Stimulated activated CD8-positive, alpha-beta memory T cell treated with anti-CD3 and anti-CD28 coated beads, Interleukin-2, amount 100 ng/mL, for 48 hours (primary cell): ENCODE measurements at regions not wholly inside any gene's neighbourhood (a gene's known extent, or its start where the extent isn't known, plus 50 kb on each side); places are given as distances from the start of the nearest gene placed in this dataset.

Experiments
- DNase-seq, 2 donors: peaks; one replicate each; pipeline ENCODE4 v3.0.0-alpha.2; 2020; ENCODE audit warnings: low read depth in 2 of 2

DNA sequence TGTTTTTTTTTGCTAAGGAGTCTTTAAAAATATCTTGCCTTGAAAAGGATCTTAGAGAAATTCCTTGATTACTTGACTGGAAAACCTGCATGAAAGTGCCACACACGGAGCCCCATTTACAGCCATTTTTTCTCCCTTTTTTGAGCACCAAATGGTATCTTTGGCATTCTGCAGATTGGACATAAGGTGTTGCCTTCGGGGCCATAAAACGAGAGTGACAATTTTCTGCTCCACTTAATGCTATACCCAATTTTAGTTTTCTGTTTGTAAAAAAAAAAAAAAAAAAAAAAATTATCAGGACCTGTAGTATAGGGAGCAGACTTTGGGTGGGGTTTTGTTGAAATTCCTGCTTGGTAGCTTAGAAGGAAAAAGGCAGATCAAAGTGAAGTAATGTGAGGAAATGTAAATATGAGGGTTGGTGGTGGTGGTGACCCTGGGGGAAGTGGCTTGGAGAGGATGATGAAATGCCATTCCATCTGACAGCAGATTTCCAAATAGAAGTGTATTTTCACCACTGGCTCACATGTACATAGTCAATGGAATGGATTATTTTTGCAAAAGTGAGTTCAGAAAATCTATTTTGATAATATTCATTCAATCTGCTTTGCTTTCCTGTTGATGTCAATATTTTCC, 212.1 kb upstream of the SOX4 start:
- no peak for DNase-seq

- DNase-seq: no peak
Observed at GRCh38 chr6:21382821-21383449, 210.6 kb upstream of the SOX4 start.

DNA sequence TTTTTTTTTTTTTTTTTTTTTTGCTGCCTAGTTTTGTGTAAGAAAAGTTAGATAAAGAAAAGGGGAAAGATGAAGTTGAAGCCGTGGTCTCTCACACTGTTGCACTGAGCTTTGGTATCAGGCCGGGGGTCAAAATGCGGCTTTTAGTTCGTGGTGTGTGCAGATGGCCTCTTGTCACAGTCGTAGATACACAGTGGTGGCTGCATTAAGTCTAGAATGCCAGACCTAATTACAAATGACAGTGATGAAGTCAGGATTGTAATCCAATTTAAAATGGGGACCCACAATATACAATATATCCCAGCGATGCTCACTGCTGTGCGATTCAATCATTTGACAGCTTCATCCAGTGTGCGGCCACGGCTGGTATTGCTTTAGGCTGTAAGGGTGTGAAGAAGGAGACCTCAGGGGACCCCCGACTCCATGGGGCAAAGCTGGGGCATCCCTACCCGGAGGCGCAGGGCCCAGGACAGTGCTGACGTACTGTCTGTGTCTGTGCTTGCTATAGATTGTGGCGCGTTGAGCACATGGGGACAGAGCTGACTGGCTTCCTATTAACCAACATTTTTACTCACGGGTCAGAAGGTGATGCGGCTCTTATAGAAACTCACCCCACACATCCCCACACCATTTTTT, 210.0 kb upstream of the SOX4 start:
- DNase-seq: no peak

DNA sequence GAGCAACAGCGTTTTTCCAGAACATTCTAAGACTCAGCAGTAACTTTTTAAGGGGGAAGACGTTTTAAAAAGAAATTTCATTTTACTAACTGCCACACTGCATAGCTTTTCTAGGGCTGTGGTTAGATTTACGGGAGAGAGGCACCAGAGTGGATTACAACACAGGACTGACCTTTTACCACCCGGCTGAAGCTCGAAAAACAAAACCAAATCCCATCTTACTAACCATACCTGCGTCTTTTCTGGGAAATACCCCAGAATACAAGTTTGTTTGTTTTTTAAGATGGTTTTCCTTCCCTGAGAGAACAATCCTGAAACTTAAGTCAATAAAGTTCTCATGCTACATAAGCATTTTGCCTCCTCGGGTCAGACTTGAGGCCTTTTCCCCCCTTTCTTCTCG, 209.3 kb upstream of the SOX4 start:
- no peak for DNase-seq

- DNase-seq: no peak
Observed at GRCh38 chr6:21386744-21387143, 206.8 kb upstream of the SOX4 start.

DNA sequence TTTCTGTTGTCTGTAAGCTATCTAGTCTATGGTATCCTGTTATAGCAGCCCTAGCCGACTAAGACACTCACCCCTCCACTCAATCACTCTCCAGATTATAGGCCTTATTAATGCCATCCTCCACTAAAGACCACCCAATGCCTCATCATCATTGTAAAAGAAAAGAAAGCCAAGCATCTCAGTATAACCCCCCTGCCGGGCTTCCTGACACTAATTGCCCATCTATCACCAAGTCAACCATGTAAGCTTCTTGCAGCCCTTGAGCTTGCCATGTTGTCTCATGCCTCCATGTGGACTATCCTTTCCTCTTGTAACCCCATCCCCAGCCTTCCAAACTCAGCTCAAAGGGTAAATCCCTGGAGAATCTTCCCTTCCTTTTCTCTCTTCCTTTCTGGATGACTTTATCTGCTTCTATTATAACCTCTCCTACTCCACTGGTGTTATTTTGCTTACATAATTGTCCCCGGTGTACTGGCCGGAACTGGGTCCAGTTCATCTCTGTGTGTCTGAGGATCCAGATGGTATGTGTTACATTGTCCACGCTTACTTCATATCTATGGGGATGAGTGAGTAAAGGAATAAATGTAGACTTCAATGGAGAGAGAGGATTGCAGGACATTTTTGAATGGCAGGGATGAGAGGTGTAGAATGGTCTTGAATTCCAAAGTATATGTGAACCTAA, 202.9 kb upstream of the SOX4 start:
- no peak for DNase-seq

DNA sequence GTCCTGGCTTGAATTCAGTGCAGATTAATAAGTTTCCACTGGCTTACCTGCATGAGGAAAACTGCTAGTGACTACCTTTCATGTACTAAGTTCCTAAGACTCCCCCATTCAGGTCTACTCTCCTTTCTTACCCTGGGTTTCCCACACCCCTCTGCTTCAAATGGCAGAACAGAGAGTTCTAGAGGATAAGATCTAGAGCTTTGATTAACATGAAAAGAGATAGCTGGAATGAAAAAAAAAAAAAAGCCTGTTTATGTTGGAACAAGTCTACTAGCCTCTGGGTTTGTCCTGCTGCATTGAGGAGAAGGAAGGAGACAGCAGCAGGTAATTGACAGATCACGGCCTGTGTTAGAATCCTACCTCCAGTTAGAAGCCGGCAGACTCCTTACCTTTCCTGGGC, 201.4 kb upstream of the SOX4 start:
- DNase-seq: no peak

- DNase-seq: no peak
Observed at GRCh38 chr6:21393441-21394165, 199.9 kb upstream of the SOX4 start.

GRCh38 chr6:21395121-21395520, 198.4 kb upstream of the SOX4 start:
- no peak for DNase-seq

GRCh38 chr6:21396313-21396712, 197.2 kb upstream of the SOX4 start:
- DNase-seq: no peak

- no peak for DNase-seq
Observed at GRCh38 chr6:21398741-21399325, 194.7 kb upstream of the SOX4 start.

DNA sequence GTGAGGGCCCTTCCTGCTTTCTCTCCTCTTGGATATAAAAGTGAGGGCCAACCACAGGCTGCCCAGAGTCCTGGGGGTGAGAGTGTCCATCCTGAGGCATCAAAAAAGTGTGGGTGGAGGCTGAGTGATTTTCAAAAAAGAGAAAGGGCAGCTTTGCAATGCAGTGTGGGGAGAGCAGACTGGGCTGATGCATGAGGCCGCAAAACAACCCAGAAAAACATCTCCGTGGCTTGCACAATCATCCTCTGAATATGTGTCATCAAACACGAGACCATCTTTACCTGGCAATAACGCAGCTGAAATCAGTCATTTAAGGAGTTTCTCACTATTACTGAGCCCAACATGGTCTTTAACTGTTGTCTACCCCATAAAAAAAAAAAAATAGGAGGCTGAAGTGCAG, 191.2 kb upstream of the SOX4 start:
- DNase-seq: peak in 1 of 2 donors; percentile 20

DNA sequence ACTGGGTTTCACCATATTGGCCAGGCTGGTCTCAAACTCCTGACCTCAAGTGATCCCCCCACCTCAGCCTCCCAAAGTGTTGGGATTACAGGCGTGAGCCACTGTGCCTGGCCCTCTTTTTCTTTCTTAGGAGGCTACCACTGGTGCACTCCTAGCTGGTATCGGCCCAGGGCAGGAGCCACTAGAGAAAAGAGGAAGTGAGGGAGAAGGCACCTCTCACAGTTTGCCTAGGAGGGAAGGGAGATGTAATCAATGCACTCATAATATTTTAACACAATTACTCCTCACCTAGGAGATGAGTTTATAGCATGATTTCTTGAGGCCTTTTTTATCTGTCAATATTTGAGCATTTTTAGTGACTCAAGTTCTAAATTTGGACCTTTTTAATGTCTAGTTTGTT, 189.0 kb upstream of the SOX4 start:
- DNase-seq: no peak

- DNase-seq: no peak
Observed at GRCh38 chr6:21406316-21406715, 187.2 kb upstream of the SOX4 start.

GRCh38 chr6:21409231-21409630, 184.3 kb upstream of the SOX4 start:
- no peak for DNase-seq

- no peak for DNase-seq
Observed at GRCh38 chr6:21413428-21413827, 180.1 kb upstream of the SOX4 start.

DNA sequence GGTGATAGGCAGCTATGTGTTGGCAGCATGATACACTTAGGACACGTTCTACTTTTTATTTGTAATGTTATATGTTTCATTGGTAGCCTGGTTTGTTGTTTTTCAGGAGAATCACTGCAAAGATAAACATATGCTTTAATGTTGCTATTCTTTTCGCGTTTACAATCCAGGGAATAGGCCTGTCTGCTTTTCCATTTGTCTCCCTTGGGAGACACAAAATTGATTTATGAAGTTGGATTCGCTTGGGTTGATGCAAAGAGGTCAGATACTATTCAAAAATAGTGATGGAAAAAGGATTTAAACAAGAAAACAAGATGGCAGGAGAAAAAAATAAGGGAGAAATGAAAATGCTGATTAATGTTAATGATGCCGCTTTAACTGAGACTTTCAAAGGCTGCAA, 179.5 kb upstream of the SOX4 start:
- no peak for DNase-seq

GRCh38 chr6:21420146-21420878, 173.2 kb upstream of the SOX4 start:
- no peak for DNase-seq

- DNase-seq: no peak
Observed at GRCh38 chr6:21420926-21421325, 172.6 kb upstream of the SOX4 start.

DNA sequence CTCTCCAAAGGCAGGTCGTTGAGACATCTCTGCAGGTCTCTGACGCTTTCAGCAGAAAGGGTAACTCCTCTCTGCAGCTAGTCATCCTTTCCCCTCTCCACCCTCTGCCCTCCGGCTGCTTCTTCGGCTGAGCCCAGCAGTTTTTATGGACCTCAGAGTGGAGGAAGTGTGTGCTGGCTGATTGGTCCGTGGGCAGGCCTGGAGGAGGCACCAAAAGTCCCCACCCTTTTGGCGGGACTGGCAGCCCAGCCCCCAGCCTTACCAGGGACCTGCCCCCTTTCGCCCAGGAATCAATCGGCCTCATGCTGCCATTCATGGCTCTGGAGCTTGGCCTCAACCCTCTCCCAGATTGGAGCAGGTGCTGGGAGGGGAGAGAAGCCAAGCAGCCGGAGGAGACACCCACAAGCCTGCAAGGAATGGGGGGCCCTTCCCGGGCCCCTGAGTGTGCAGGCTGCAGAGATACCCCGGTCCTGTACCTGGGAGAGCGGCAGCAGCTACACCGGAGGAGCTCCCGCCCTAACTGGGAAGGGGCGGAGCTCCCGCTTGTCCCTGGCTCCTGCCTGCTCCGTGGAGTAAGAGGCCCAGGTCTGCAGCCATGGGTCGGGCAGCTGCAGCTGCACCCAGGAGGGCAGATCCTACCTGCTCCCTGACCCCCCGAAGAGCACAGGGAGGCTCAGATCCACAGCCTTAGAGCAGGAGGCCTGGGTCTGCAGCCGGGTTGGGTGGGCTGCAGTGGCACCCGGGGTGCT, 170.3 kb upstream of the SOX4 start:
- no peak for DNase-seq
